GM18870 (cell line): ENCODE measurements at regions not wholly inside any gene's neighbourhood (a gene's known extent, or its start where the extent isn't known, plus 50 kb on each side); places are given as distances from the start of the nearest gene placed in this dataset.
"Not testable (repeated sequence)": the region's sequence is repeated elsewhere in the genome, so short reads cannot be mapped to it uniquely, and the experiment has no call there.

Experiments used
- ATAC-seq: cut with Tn5 transposase; IDR thresholded peaks from one replicate; pipeline ENCODE4 v1.9.1; 2021; ENCODE audit warnings: moderate library complexity; ENCODE audit not compliant: unreplicated experiment

DNA sequence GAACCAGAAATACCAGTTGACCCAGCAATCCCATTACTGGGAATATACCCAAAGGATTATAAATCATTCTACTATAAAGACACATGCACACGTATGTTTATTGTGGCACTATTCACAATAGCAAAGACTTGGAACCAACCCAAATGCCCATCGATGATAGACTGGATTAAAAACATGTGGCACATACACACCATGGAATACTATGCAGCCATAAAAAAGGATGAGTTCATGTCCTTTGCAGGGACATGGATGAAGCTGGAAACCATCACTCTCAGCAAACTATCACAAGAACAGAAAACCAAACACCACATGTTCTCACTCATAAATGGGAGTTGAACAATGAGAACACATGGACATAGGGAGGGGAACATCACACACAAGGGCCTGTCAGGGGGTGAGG lies 86.2 kb upstream of the SETMAR start:
- not testable (repeated sequence) for ATAC-seq

DNA sequence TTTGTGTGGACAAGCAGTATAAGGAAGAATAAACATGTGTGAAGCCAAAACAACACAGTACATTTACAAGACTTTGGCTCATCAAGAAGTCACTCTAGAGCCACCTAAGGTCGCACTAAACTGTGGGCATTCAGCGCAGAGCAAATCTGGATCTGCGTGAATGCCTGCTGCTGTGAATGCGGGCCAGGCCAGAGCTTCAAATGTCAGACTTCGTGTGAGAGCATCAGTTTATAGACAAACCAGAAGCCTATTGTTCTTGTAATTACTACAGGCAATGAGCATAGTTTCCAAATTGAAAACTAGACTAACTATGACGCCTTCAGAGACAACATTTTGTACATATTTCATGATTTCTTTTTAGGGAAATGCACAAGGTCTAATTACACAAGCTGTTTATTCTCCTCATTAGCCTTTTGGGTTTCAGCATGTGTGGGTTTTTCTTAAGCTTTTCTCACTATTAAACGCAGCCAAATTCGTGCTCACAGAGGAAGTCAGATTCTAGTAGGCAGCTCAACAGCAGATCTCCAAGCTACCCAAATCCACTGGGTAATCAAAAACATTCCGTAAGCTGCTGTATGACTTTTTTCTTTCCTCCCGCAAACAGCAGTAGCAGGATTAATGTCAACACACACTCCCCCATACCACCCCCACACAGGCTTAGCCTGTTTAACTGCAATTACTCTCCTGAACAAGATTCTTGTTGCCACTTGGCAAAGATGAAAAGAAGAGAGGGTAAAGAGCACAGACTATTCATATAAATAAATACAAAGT lies 84.5 kb upstream of the SETMAR start:
- ATAC-seq: no peak

DNA sequence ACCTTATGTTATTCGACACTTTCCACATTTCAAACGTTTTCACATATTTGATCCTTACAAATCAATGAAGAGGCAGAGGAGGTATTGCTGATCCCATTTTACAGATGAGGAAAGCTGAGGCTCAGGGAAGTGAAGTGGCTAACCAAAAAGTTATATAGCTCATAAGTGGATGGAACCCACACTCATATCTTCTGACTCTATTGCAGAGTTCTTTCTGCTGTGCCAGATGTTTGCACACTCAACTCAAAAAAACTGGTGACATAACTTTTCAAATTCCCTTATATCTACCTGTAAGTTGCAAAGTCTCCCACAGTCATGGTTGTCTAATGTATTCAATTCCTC lies 84.0 kb upstream of the SETMAR start:
- ATAC-seq: no peak

DNA sequence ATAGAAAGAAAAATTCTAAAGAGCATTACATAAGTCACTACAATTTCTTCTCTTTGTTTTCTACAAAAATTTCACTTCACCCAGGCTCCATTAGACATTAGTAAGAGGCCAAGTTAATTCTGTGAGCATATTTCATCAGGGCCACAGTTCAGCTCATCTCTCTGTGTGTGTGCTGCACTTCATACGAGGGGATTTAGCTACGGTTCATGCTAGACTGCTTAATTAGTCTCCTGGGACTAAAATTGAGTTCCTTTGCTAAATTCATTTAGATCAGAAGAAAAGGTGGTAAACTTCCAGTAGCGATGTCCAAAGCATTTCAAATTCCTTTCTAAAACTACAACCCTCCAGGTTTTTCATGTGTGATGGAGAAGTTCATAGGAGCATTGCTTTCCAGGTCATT lies 83.1 kb upstream of the SETMAR start:
- ATAC-seq: no peak

DNA sequence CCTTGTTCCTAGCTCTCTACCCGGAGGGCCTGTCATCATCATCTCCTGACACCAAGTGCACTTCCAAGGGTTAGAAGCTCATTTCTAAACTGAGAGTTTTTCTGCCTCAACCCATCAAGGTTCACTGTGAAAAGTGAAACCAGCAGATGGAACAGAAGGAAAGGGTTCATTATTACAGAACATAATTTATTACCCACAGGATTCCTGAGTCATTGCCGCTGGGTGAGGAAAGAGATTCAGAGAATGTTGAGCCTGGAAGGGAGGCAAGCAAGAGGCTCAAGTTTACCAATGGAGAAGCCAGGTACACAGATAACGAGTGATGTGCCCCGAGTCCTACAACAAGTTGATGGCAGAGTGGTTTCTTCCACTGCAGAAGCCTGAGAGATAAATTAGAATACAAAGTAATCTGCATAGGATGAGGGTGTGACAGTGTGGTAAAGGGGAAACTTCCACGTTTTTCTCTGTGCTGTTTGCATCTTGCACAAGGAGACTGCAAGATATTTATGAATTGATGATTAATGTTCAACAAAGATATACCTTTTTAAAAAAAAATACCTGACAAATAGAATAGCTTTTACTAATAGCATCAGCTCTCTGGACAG lies 80.5 kb upstream of the SETMAR start:
- no peak for ATAC-seq

DNA sequence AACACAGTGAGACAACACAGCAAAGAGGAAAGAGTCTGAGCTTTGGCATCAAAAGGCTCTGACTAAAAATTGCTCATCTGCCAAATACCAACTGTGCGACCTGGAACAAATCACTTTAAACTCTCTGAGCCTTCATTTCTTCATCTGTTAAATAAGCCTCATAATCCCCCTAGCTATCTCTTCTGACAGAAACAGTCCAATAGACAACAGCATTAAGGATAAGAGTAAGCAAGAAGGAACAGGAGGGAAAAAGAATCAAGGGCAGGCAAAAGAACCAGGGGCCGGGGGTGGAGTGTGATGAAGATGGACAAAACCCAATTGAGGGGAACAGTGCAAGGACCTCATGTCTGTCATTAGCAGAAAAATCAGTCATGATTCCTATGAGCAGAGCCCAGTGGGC lies 79.4 kb upstream of the SETMAR start:
- no peak for ATAC-seq

DNA sequence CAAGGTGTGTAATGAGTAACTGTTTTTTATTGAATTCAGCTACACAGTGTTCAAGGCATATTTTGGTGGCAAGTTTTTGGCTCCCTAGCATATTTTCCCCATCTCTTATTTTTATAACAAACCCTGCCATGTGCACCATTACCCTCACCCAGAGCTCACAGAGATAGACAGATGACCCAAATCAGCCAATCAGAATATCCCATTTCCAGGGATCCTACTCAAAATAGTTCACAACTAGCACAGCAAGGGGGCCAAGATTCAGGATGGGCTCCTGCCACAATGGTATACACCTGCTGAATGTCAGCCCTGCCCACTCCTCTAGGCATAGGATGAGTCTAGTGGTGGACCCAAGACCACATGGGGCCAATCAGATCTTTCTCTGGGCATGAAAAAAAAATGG lies 78.8 kb upstream of the SETMAR start:
- no peak for ATAC-seq

DNA sequence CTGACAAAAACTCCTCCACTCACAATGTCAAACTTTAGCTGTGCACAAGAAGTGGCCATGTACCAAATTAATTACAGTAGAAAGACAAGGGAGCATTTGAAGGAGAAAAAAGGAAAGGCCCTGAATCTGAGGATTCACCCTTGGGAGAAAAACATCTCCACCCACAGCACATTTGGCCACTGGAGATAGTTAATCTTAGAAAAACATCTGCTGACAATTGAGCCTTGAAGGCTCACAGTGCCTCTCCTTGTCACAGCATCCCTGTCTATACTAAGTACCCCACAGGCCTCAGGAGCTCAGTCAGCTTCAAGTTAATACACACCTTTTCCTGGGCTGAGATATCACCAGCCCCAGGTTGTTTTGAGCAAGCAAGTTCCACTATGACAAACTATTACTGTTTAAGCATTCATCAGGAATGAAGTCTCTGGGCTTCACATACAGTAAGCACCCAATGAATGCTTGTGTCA lies 78.1 kb upstream of the SETMAR start:
- no peak for ATAC-seq

DNA sequence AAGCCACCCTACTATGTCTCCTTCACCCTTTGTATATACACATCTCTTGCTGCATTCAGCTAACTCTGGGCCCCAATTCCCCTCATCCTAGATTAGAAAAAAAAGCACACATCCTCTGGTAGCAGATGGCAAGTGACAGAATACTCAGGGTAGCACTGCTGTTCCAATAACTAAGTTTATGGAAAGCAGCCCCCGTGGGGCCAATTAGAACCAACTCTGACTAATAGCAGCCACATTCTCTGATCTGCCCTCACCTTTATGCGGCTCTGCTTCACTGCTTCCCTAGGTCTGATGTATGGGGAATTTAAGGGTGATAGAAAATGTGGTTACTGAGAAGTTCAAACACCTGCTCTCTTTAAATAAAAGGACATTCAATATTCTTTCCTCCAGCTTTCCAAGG lies 74.9 kb upstream of the SETMAR start:
- no peak for ATAC-seq

DNA sequence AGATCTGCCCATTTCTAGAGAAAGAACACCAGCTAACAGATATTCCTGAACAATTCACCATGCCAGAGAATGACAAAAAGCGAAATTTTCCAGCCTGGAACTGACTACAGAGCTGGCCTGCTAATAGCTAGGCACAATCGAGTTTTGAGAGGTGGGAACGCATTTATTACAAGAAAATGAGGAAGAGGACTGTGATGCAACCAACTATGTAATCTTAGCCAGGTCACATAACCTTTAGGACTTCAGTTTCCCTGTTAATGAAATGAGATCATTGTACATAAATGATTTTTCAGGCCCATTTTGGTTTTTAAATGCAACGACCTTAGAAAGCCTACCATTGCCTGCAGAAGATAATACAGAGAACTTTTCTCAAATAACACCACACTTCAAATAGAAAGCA lies 72.1 kb upstream of the SETMAR start:
- no peak for ATAC-seq

DNA sequence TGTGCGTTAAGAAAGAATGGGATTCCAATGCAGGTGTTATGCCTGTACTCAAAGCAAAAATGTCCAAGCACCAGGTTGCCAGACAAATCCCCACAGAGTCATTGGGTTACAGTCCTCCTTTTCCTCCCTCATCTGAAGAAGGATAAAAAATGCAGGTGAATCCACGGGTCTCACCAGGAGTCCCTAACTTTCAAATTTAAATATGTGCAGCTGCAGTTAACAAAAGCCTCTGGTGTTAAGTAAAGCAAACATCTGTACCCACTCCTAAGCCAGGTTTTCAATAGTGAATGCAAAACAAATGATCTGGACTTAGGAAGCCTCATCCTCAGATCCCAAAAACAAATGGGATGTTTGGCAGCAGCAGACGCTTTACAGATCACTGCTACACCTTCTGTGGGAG lies 70.4 kb upstream of the SETMAR start:
- ATAC-seq: no peak

DNA sequence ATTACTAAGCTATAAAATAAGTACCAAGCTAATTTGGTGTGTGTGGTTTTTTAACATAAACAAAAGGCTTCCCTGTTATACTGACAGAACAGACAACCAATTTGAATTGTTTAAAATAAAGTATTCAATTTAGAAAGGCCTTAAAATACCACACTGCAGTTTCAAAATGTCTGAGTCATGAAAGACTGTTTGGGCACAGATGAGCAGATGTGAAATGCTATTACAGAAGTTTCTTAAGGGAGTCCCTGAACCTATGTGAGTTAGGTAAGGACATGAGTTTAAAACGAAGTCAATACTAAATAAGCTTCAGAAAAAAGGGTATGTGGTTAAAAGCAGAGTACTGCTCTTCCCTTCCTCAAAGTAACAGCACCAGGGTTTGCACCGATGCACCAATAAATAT lies 69.7 kb upstream of the SETMAR start:
- ATAC-seq: no peak

DNA sequence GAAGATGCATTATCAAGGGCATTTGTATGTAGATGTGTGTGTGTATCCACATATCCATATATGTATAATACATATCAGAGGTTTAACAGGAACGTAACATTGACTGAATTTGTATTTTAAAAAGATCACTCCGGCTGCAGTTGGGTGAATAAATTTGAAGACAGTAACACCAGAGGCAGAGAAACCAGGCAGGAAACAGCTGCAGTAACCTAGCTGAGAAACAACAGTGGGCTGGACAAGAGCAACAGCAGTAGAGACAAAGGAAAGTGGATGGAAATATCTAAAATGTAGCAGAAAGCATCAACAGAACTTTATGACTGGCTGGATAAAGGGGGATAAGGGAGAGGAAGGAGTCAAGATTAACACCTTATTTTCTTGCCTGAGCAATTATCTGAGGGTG lies 68.3 kb upstream of the SETMAR start:
- no peak for ATAC-seq

DNA sequence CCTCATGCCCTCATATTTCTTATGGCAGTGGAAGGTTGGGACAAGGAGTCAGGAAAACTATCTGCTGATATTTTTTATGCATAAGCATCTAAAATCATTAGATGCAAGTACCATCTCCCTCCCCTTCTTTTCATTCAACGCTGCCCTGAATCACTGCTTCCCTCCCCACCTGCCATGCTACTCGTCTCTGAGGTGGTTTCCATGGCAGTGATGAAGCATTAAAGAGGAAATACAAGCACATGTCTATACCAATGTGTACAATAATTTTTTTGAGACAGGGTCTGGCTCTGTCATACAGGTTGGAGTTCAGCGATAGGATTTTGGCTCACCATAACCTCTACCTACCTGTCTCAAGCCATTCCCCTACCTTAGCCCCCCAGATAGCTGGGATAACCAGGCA lies 67.5 kb upstream of the SETMAR start:
- no peak for ATAC-seq

DNA sequence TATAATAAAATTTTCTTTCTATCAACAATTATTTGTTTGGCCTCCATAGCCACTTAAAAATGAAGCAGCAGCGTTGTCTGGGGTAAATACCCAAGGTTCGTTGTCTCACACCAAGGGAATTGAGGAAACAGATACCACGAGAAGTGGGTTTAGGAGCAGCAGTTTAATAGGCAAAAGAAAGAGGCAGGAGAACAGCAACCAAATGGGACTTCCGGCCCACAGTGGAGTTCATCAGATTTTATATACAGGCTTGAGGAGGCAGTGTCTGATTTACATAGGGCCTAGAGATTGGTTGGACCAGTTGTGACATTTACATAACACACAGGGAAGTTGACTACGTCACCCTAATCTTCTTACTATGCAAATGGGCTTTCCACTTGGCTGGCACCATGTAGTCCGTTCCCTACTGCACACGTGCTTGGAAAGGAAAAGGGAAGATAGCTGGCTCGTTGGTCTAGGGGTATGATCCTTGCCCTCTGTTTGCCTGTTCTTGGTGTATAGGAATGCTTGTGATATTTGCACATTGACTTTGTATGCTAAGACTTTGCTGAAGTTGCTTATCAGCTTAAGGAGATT lies 61.5 kb upstream of the SETMAR start:
- no peak for ATAC-seq

DNA sequence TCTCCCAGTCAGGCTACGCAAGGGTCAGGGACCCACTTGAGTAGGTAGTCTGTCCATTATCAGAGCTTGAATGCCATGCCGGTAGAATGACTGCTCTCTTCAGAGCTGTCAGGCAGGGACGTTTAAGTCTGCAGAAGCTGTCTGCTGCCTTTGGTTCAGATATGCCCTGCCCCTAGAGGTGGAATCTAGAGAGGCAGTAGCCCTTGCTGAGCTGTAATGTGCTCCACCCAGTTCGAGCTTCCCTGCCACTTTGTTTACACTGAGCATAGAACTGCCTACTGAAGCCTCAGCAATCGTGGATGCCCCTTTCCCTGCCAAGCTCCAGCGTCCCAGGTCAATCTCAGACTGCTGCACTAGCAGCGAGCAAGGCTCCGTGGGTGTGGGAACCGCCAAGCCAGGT lies 57.5 kb upstream of the SETMAR start:
- ATAC-seq: no peak

DNA sequence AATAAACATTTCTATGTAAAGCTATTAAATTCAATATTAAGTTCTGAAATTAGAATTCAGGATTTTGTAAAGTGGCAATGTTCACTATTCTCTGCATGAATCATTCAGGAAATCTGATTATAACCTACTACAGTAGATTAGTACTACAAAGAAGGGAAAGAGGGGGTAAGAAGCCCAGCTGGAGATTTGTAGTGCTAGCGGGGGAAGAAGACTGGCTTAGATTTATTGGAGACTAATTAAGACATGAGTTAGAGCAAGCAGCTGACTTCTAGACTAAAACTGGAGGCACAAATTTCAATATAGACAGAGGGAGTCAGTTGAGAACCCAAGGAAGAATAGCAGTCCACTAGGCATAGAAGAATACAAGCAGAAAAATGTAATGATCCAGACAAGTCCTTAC lies 55.8 kb upstream of the SETMAR start:
- no peak for ATAC-seq

DNA sequence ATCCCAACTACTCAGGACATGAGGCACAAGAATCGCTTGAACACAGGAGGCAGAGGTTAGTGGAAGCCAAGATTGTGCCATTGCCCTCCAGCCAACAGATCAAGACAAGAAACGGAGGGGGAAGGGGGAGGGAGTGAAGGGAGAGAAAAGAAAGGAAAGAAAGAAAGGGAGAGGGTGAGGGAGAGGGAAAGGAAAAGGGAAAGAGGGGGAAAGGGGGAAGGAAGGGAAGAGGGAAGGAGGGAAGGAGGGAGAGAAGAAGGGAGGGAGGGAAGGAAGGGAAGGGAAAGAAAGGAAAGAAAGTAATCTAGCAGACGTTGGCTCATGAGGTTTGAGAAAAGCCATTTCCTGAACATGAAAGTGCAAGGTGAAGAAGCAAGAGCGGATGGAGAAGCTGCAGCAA lies 53.1 kb upstream of the SETMAR start:
- no peak for ATAC-seq

DNA sequence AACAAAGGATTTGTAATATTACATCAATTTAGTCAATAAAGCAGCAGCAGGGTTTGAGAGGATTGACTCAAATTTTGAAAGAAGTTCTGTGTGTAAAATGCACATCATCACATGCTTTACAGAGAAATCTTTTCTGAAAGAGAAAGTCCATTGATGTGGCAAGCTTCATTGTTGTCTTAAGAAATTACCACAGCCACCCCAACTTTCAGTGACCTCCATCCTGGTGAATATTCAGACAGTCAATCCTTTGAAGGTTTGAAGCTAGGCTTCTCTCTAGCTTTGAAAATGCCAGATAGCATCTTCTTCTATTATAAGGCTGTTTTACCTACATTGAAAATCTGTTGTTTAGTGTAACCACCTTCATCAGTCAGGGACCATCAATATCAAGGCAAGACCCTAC lies 51.8 kb upstream of the SETMAR start:
- ATAC-seq: no peak

DNA sequence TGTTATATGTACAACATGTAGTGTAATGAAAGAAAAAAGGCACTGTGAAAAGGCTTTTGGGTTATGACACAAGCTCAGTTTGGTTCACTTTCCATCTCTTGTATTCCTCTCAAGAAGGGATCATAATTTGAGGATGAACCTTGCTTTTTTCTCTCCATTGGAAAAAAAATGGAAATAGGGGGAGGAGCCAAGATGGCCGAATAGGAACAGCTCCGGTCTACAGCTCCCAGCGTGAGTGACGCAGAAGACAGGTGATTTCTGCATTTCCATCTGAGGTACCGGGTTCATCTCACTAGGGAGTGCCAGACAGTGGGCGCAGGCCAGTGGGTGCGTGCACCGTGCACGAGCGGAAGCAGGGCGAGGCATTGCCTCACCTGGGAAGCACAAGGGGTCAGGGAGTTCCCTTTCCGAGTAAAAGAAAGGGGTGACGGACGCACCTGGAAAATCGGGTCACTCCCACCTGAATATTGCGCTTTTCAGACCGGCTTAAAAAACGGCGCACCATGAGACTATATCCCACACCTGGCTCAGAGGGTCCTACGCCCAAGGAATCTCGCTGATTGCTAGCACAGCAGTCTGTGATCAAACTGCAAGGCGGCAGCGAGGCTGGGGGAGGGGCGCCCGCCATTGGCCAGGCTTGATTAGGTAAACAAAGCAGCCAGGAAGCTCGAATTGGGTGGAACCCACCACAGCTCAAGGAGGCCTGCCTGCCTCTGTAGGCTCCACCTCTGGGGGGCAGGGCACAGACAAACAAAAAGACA lies 49.9 kb upstream of the SETMAR start:
- not testable (repeated sequence) for ATAC-seq
